WERI-Rb-1 (cell line): ENCODE measurements at regions not wholly inside any gene's neighbourhood (a gene's known extent, or its start where the extent isn't known, plus 50 kb on each side); places are given as distances from the start of the nearest gene placed in this dataset.

Experiments used
- DNase-seq: peaks from one replicate; pipeline ENCODE4 v3.0.0-alpha.2; 2020
- H3K27ac ChIP-seq: fragments of 250-450 bp; sonication (Bioruptor Pico); 2 replicates; pipeline ENCODE4 v1.5.1; 2020; ENCODE audit warnings: mild to moderate bottlenecking, moderate library complexity
- H3K27me3 ChIP-seq: fragments of 250-450 bp; sonication (Bioruptor Pico); 2 replicates; pipeline ENCODE4 v1.5.1; 2021; ENCODE audit warnings: mild to moderate bottlenecking, low read depth, moderate library complexity; ENCODE audit not compliant: insufficient read depth, severe bottlenecking
- H3K36me3 ChIP-seq: fragments of 250-450 bp; sonication (Bioruptor Pico); 2 replicates; pipeline ENCODE4 v1.5.1; 2020; ENCODE audit warnings: mild to moderate bottlenecking, moderate library complexity
- H3K4me3 ChIP-seq: 2 replicates; pipeline ENCODE4 v1.5.1; 2011; ENCODE audit warnings: low read depth, mild to moderate bottlenecking, control low read depth, low read length
- H3K9me3 ChIP-seq: fragments of 250-450 bp; sonication (Bioruptor Pico); 2 replicates; pipeline ENCODE4 v1.5.1; 2021; ENCODE audit warnings: mild to moderate bottlenecking, moderate library complexity; ENCODE audit not compliant: severe bottlenecking
- CTCF ChIP-seq: IDR thresholded peaks from 2 replicates; pipeline ENCODE4 v1.5.1; 2011; ENCODE audit warnings: low read depth, mild to moderate bottlenecking, control low read depth, inconsistent platforms, low read length

GRCh38 chr9:89796606-89797005, 191.8 kb downstream of the GADD45G start:
- Histone ChIP-seq H3K27ac (no peak overlapping the region), H3K4me3 (no peak overlapping the region), H3K27me3 (no peaks in the 10 kb centered on the region), H3K9me3 (no peaks in the 10 kb centered on the region), H3K36me3 (no peaks in the 10 kb centered on the region)
- no peak for TF ChIP-seq CTCF
- DNase-seq, result no peak

- Histone ChIP-seq H3K36me3 (no peaks in the 10 kb centered on the region), H3K4me3 (no peak overlapping the region), H3K9me3 (no peaks in the 10 kb centered on the region), H3K27ac (no peak overlapping the region), H3K27me3 (no peaks in the 10 kb centered on the region)
- no peak for DNase-seq
- no peak for TF ChIP-seq CTCF
Observed at GRCh38 chr9:89797255-89797654, 192.4 kb downstream of the GADD45G start.

- no peak for TF ChIP-seq CTCF
- no peaks in the 10 kb centered on the region for H3K27me3 ChIP-seq
- no peaks in the 10 kb centered on the region for H3K36me3 ChIP-seq
- H3K4me3 ChIP-seq, result no peak overlapping the region
- no peak for DNase-seq
- H3K27ac ChIP-seq, result no peak overlapping the region
- H3K9me3 ChIP-seq, result no peaks in the 10 kb centered on the region
Observed at GRCh38 chr9:89797937-89798455, 193.2 kb downstream of the GADD45G start.

GRCh38 chr9:89798547-89799120, 193.8 kb downstream of the GADD45G start:
- no peak overlapping the region for H3K27ac ChIP-seq
- TF ChIP-seq CTCF, result no peak
- no peak overlapping the region for H3K4me3 ChIP-seq
- DNase-seq, result no peak
- H3K9me3 ChIP-seq, result no peaks in the 10 kb centered on the region
- H3K27me3 ChIP-seq, result no peaks in the 10 kb centered on the region
- H3K36me3 ChIP-seq, result no peaks in the 10 kb centered on the region

- Histone ChIP-seq H3K9me3 (no peaks in the 10 kb centered on the region), H3K4me3 (no peak overlapping the region), H3K27me3 (no peaks in the 10 kb centered on the region), H3K27ac (no peak overlapping the region), H3K36me3 (no peaks in the 10 kb centered on the region)
- no peak for DNase-seq
- TF ChIP-seq CTCF, result no peak
Observed at GRCh38 chr9:89799221-89799620, 194.4 kb downstream of the GADD45G start.

GRCh38 chr9:89799766-89800165, 195.0 kb downstream of the GADD45G start:
- TF ChIP-seq CTCF, result no peak
- DNase-seq, result no peak
- H3K27me3 ChIP-seq, result no peaks in the 10 kb centered on the region
- no peaks in the 10 kb centered on the region for H3K9me3 ChIP-seq
- H3K36me3 ChIP-seq, result no peaks in the 10 kb centered on the region
- H3K4me3 ChIP-seq, result no peak overlapping the region
- no peak overlapping the region for H3K27ac ChIP-seq
